Heart left ventricle (tissue), 16 donors: ENCODE measurements at regions not wholly inside any gene's neighbourhood (a gene's known extent, or its start where the extent isn't known, plus 50 kb on each side); places are given as distances from the start of the nearest gene placed in this dataset.

Source experiments
- ATAC-seq, 4 donors: fragments of 200-7000 bp; cut with Tn5 transposase; one replicate each; pipeline ENCODE4 v1.9.1; 2020 to 2022; ENCODE audit warnings: moderate library complexity in 4 of 4, mild to moderate bottlenecking in 3 of 4, moderate number of reproducible peaks in 1 of 4
- DNase-seq, 5 donors: peaks; one replicate each; pipeline ENCODE4 v3.0.0-alpha.2; 2020
- H3K27ac ChIP-seq, 12 donors: fragments of 200-600 bp; sonication (generic) in 4 of 12; one replicate each; pipeline versions ENCODE4 v1.5.0 to v1.8.0; 2016 to 2022; ENCODE audit warnings: mild to moderate bottlenecking in 2 of 12
- H3K27me3 ChIP-seq, 9 donors: fragments of 200-600 bp; sonication (generic) in 2 of 9; one replicate each; pipeline versions ENCODE4 v1.5.1 to v1.8.0; 2016 to 2022; ENCODE audit warnings: mild to moderate bottlenecking in 3 of 9
- H3K36me3 ChIP-seq, 9 donors: fragments of 200-600 bp; sonication (generic) in 2 of 9; one replicate each; pipeline versions ENCODE4 v1.5.0 to v1.8.0; 2018 to 2022; ENCODE audit warnings: mild to moderate bottlenecking in 2 of 9
- H3K4me1 ChIP-seq, 12 donors: fragments of 200-600 bp; sonication (generic) in 4 of 12; one replicate each; pipeline versions ENCODE4 v1.5.0 to v1.8.0; 2016 to 2022; ENCODE audit warnings: mild to moderate bottlenecking in 3 of 12
- H3K4me3 ChIP-seq, 12 donors: fragments of 200-600 bp; sonication (generic) in 4 of 12; one replicate each; pipeline versions ENCODE4 v1.5.0 to v1.8.0; 2017 to 2022; ENCODE audit warnings: mild to moderate bottlenecking in 9 of 12, moderate library complexity in 4 of 12
- H3K9me3 ChIP-seq, 12 donors: fragments of 200-600 bp; sonication (generic) in 4 of 12; one replicate each; pipeline versions ENCODE4 v1.5.0 to v1.8.0; 2016 to 2022; ENCODE audit warnings: mild to moderate bottlenecking in 1 of 12
- POLR2A ChIP-seq, 2 donors: fragments of 450-650 bp; IDR thresholded peaks; one replicate each; pipeline ENCODE4 v1.6.1; 2017; ENCODE audit warnings: antibody characterized with exemption in 2 of 2, mild to moderate bottlenecking in 2 of 2, moderate library complexity in 2 of 2
- WGBS, 4 donors: extraction: QIAGEN DNeasy Blood & Tissue Kit in 2 of 4; methylation state at CpG; one replicate each; pipeline versions ENCODE4 v1.1.5 to v1.1.7; 2013 to 2018; 5-methylcytosine and 5-hydroxymethylcytosine counted together
- intact Hi-C, 10 donors: fragments of 100-400 bp; cut with DNase I; formaldehyde crosslinking; loops; one replicate each; pipeline versions ENCODE4 v1.11.1 to v1.14.2; 2022
- TF ChIP-seq, protein P1 (sequence below), 12 donors: fragments of 200-600 bp; sonication (generic) in 4 of 12; IDR thresholded peaks; one replicate each; pipeline versions ENCODE4 v1.5.0 to v1.8.0; 2018 to 2022; ENCODE audit warnings: antibody characterized with exemption in 12 of 12, mild to moderate bottlenecking in 5 of 12
- donor health status: ischemic (EF 13 %, LVEDD 7.1; RV severe dilation, severe dysfunction).
- donor health status: healthy with polysubstance abuse.
- donor health status: DM: no; HTN: yes; CAD: no.
- donor health status: DM: no; HTN: no; CAD: no.
- donor health status: ischemic (EF 25% LVEDD 6.9; RV normal size, moderate dysfunction).
- donor health status: ischemic (EF 25% LVEDD 5.7; RV mildly dilated, moderate dysfunction).
- donor health status: healthy.
- donor health status: DM: yes; HTN: yes; CAD: no.
- donor health status: ischemic (EF 35%, LVEDD 5.7; RV mildly dilated, moderate dysfunction).
- donor health status: nonischemic (EF 11% LVEDD 7.7; RV severe dilation, severe dysfunction).
- donor health status: DM: yes; HTN: yes; CAD: no.
- donor health status: PGD.
- donor health status: ischemic (EF 29% LVEDD 5.4; RV normal size, mild dysfunction).
- donor health status: nonischemic (EF 23%, LVEDD 6.1; RV moderate dilation, normal function).

- WGBS, 4 donors = 47 to 59% (median 55%) methylated on average over 5 of the region's 5 CpGs
Observed at GRCh38 chrX:5646818-5647217, 581.8 kb downstream of the NLGN4X start.

DNA sequence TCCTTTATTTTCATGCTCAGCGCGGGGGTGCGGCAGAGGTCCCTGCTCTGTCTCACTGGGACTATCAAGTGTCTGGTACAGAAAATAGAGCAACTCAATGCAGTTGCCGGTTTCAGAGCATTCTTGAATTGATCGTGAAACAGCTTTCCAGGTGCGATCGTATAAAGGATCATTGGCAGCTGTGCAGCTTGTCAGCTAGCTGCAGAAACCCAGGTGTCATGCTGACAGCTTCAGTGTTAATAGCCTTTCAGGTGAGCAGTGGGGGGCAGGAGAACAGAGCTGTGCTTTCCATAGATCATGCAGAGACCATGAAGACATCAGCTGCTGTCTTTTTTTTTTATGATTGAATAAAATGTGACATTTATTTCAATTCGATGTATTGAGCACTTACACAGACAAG is 583.9 kb downstream of the NLGN4X start:
- no peak for TF ChIP-seq POLR2A (IDR thresholded peaks at IDR 0.05)
- TF ChIP-seq, protein P1, sequence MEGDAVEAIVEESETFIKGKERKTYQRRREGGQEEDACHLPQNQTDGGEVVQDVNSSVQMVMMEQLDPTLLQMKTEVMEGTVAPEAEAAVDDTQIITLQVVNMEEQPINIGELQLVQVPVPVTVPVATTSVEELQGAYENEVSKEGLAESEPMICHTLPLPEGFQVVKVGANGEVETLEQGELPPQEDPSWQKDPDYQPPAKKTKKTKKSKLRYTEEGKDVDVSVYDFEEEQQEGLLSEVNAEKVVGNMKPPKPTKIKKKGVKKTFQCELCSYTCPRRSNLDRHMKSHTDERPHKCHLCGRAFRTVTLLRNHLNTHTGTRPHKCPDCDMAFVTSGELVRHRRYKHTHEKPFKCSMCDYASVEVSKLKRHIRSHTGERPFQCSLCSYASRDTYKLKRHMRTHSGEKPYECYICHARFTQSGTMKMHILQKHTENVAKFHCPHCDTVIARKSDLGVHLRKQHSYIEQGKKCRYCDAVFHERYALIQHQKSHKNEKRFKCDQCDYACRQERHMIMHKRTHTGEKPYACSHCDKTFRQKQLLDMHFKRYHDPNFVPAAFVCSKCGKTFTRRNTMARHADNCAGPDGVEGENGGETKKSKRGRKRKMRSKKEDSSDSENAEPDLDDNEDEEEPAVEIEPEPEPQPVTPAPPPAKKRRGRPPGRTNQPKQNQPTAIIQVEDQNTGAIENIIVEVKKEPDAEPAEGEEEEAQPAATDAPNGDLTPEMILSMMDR (IDR thresholded peaks at IDR 0.05) = no peak
- no peaks in the 10 kb centered on the region for H3K9me3 ChIP-seq
- H3K36me3 ChIP-seq = no peaks in the 10 kb centered on the region
- no peaks in the 10 kb centered on the region for H3K27me3 ChIP-seq
- ATAC-seq (no peak), DNase-seq (no peak)
- 42 to 54% (median 49%) methylated on average over 8 of the region's 8 CpGs for WGBS, 4 donors
- intact Hi-C loops = no loop called here
- H3K27ac ChIP-seq = no peak overlapping the region
- no peak overlapping the region for H3K4me3 ChIP-seq
- H3K4me1 ChIP-seq = no peaks in the 10 kb centered on the region

More at GRCh38 chrX:5646818-5647217, 581.8 kb downstream of the NLGN4X start:
- Histone ChIP-seq H3K9me3 (no peaks in the 10 kb centered on the region), H3K36me3 (no peaks in the 10 kb centered on the region), H3K27me3 (no peaks in the 10 kb centered on the region), H3K4me1 (no peaks in the 10 kb centered on the region), H3K4me3 (no peak overlapping the region), H3K27ac (no peak overlapping the region)
- ATAC-seq (no peak), DNase-seq (no peak)
- TF ChIP-seq, protein P1 (IDR thresholded peaks at IDR 0.05) = no peak
- intact Hi-C loops = no loop called here

- Histone ChIP-seq H3K4me1 (no peaks in the 10 kb centered on the region), H3K9me3 (no peaks in the 10 kb centered on the region), H3K27me3 (no peaks in the 10 kb centered on the region), H3K4me3 (no peak overlapping the region), H3K27ac (no peak overlapping the region), H3K36me3 (no peaks in the 10 kb centered on the region)
- WGBS, 4 donors = 61 to 73% (median 66%) methylated on average over 4 of the region's 4 CpGs
- no peak for ATAC-seq
- DNase-seq = no peak
- TF ChIP-seq POLR2A (IDR thresholded peaks at IDR 0.05) = no peak
- TF ChIP-seq, protein P1 (IDR thresholded peaks at IDR 0.05) = no peak
- intact Hi-C loops = no loop called here
Observed at GRCh38 chrX:5640071-5640470, 588.6 kb downstream of the NLGN4X start.

DNA sequence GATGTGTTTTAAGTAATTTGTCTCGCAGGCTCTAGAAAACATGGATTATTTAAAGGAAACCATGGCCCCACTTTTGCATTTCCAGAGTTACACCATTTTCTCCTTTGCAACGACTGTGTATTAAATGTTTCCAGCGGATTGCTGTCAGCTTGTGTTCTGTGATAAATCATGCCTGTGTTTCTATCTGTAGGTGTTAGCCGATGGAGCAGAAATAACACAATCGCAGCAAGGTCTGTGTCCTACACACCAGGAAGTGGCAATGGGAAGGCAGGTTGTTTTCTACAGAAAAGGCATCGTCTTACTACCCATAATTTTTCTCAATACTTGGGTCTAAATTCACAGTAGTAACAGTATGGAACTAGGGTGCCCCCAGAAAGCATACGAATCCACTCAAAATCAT is 590.1 kb downstream of the NLGN4X start:
- WGBS, 4 donors = 60 to 72% (median 64%) methylated on average over 7 of the region's 7 CpGs

More for the DNA sequence above, 590.1 kb downstream of the NLGN4X start:
- no peaks in the 10 kb centered on the region for H3K9me3 ChIP-seq
- no peaks in the 10 kb centered on the region for H3K27me3 ChIP-seq
- H3K4me1 ChIP-seq = no peaks in the 10 kb centered on the region
- DNase-seq (no peak), ATAC-seq (no peak)
- H3K36me3 ChIP-seq = no peaks in the 10 kb centered on the region
- no peak overlapping the region for H3K27ac ChIP-seq
- intact Hi-C loops = no loop called here
- TF ChIP-seq, protein P1 (IDR thresholded peaks at IDR 0.05) = no peak
- no peak for TF ChIP-seq POLR2A (IDR thresholded peaks at IDR 0.05)
- H3K4me3 ChIP-seq = no peak overlapping the region
